GM12878 (cell line): ENCODE measurements at regions not wholly inside any gene's neighbourhood (a gene's known extent, or its start where the extent isn't known, plus 50 kb on each side); places are given as distances from the start of the nearest gene placed in this dataset.

Experiments used
- ATAC-seq: fragments of 200-7000 bp; cut with Tn5 transposase; 3 replicates; pipeline ENCODE4 v1.9.1; 2020; ENCODE audit warnings: mild to moderate bottlenecking, moderate library complexity
- BruUV-seq: library from RNA; stranded (reverse); fragments of 400-500 nt; replicated peaks from 2 replicates; lab custom pipeline; 2021; lab: Mats Ljungman, UMichigan
- CTCF ChIA-PET: fragments of 300-600 bp; sonication (Branson Sonifier 250); formaldehyde crosslinking; extraction: SDS; loops from one replicate; lab custom pipeline; 2021; ENCODE audit warnings: inconsistent platforms; lab: Yijun Ruan, JAX
- POLR2A ChIA-PET: fragments of 350-600 bp; formaldehyde crosslinking; extraction: SDS; loops from one replicate; lab custom pipeline; 2021; ENCODE audit warnings: inconsistent platforms; lab: Charles Lee
- RAD21 ChIA-PET: fragments of 300-600 bp; sonication (Branson Sonifier 250); formaldehyde crosslinking; loops from one replicate; lab custom pipeline; 2023; ENCODE audit warnings: antibody characterized with exemption; ENCODE audit not compliant: unreplicated experiment; lab: Charles Lee
- SMC1A ChIA-PET: fragments of 300-600 bp; sonication (Branson Sonifier 250); formaldehyde crosslinking; loops from one replicate; lab custom pipeline; 2023; ENCODE audit not compliant: unreplicated experiment, uncharacterized antibody; lab: Charles Lee
- DNase-seq: peaks from one replicate; pipeline ENCODE4 v3.0.0-alpha.2; 2011; ENCODE audit warnings: low read depth, low spot score
- FAIRE-seq: peaks from 3 replicates; lab custom pipeline; 2011; peaks lifted over from hg19 to GRCh38; lab: Jason Lieb, UNC
- H2AFZ ChIP-seq: 2 replicates; pipeline ENCODE4 v1.6.0; 2011; ENCODE audit warnings: low read depth, low read length, control low read depth; ENCODE audit not compliant: control insufficient read depth
- H3K27ac ChIP-seq: 2 replicates; pipeline ENCODE4 v1.5.1; 2011; ENCODE audit warnings: control low read depth; ENCODE audit not compliant: control insufficient read depth, insufficient read depth
- H3K27me3 ChIP-seq, 2 experiments: replicated peaks in 1 of 2; 2 replicates each; pipeline versions ENCODE4 v1.6.0 to v1.6.1; 2011; ENCODE audit warnings: low read length in 1 of 2; ENCODE audit not compliant: control insufficient read depth in 2 of 2, insufficient read depth in 2 of 2
- H3K36me3 ChIP-seq, 2 experiments: 2 replicates each; pipeline ENCODE4 v1.5.1; 2011; ENCODE audit warnings: low read length in 1 of 2; ENCODE audit not compliant: control insufficient read depth in 2 of 2, insufficient read depth in 2 of 2
- H3K4me1 ChIP-seq: 2 replicates; pipeline ENCODE4 v1.6.1; 2011; ENCODE audit warnings: mild to moderate bottlenecking, low read length, moderate library complexity, mixed read lengths; ENCODE audit not compliant: control insufficient read depth, insufficient read depth
- H3K4me2 ChIP-seq: 2 replicates; pipeline ENCODE4 v1.6.0; 2011; ENCODE audit warnings: control low read depth; ENCODE audit not compliant: control insufficient read depth, insufficient read depth
- H3K4me3 ChIP-seq: fragments of 200-600 bp; sonication (generic); 2 replicates; pipeline ENCODE4 v1.5.1; 2016
- H3K79me2 ChIP-seq: 2 replicates; pipeline ENCODE4 v1.6.0; 2011; ENCODE audit warnings: low read length; ENCODE audit not compliant: control insufficient read depth, insufficient read depth
- H3K9ac ChIP-seq: 2 replicates; pipeline ENCODE4 v1.8.0; 2011; ENCODE audit warnings: low read length, control low read depth, mixed read lengths; ENCODE audit not compliant: control insufficient read depth, insufficient read depth
- H3K9me3 ChIP-seq: replicated peaks from 3 replicates; pipeline ENCODE4 v1.5.1; 2011; ENCODE audit warnings: mild to moderate bottlenecking, low read length; ENCODE audit not compliant: control insufficient read depth, insufficient read depth
- H4K20me1 ChIP-seq: 2 replicates; pipeline ENCODE4 v1.6.0; 2011; ENCODE audit not compliant: control insufficient read depth, insufficient read depth
- CBX3 ChIP-seq: fragments of 200-600 bp; sonication (generic); IDR thresholded peaks from 2 replicates; pipeline ENCODE4 v1.6.1; 2016; ENCODE audit warnings: low read depth, borderline replicate concordance
- E4F1 ChIP-seq: fragments of 450-650 bp; IDR thresholded peaks from 2 replicates; pipeline ENCODE4 v1.6.1; 2018; ENCODE audit warnings: borderline replicate concordance, mild to moderate bottlenecking; ENCODE audit not compliant: partially characterized antibody
- IRF4 ChIP-seq: IDR thresholded peaks from 2 replicates; pipeline ENCODE4 v1.6.1; 2011; ENCODE audit warnings: low read depth, low read length
- MEF2A ChIP-seq: IDR thresholded peaks from 2 replicates; pipeline ENCODE4 v1.6.1; 2011; ENCODE audit warnings: low read depth, mild to moderate bottlenecking, low read length, moderate library complexity; ENCODE audit not compliant: insufficient read depth
- MXI1 ChIP-seq: fragments of 150-350 bp; IDR thresholded peaks from 2 replicates; pipeline ENCODE4 v1.6.1; 2011; ENCODE audit warnings: low read depth, mild to moderate bottlenecking, inconsistent platforms, low read length, improper control_type of control experiment
- NBN ChIP-seq: fragments of 450-650 bp; IDR thresholded peaks from 2 replicates; pipeline ENCODE4 v1.6.1; 2016
- PAX8 ChIP-seq: fragments of 450-650 bp; IDR thresholded peaks from 2 replicates; pipeline ENCODE4 v1.6.1; 2017; ENCODE audit warnings: mild to moderate bottlenecking, moderate library complexity
- SIN3A ChIP-seq: IDR thresholded peaks from 2 replicates; pipeline ENCODE4 v1.6.1; 2012; ENCODE audit warnings: low read depth, low read length, improper control_type of control experiment
- TBL1XR1 ChIP-seq: IDR thresholded peaks from 2 replicates; pipeline ENCODE4 v1.6.1; 2012; ENCODE audit warnings: low read depth, low read length, improper control_type of control experiment
- WGBS: methylation state at CpG from one replicate; pipeline ENCODE4 v1.1.6; 2016; ENCODE audit warnings: low lambda C conversion rate; ENCODE audit not compliant: insufficient replicate concordance, insufficient coverage; ENCODE audit errors: missing lambda C conversion rate; 5-methylcytosine and 5-hydroxymethylcytosine counted together
- in situ Hi-C: fragments of 300-500 bp; cut with MboI; formaldehyde crosslinking; loops from 9 replicates; pipeline ENCODE4 v1.14.3; 2018; ENCODE audit warnings: mixed read lengths
- intact Hi-C: fragments of 100-400 bp; cut with micrococcal nuclease; formaldehyde crosslinking; loops from one replicate; pipeline ENCODE4 v1.14.2; 2022; ENCODE audit not compliant: unreplicated experiment

- no peak for TF ChIP-seq E4F1
- TF ChIP-seq IRF4 = no peak
These were observed 105.8 kb downstream of the GEMIN8 start (continued) for GRCh38 chrX:13923845-13924244.

- CTCF ChIA-PET = no interaction called here
- no peak for ATAC-seq
- no peak for DNase-seq
- H3K9me3 ChIP-seq = no peaks in the 10 kb centered on the region; the same call in 2 of the 3 replicates
- RAD21 ChIA-PET = interaction anchor here (1.3 kb wide), 1 partner anchor 108 kb away, joined by 4 read pairs; no protein-coding TSS in a partner anchor
- H2AFZ ChIP-seq = no peak overlapping the region
- TF ChIP-seq NBN = no peak
- TF ChIP-seq PAX8 = no peak
- no peak for TF ChIP-seq SIN3A
- no peak for TF ChIP-seq CBX3
- TF ChIP-seq TBL1XR1 = no peak
- TF ChIP-seq MEF2A = no peak
- TF ChIP-seq MXI1 = no peak
- TF ChIP-seq, all 136 proteins: peak for 0
- no peak for FAIRE-seq
- H3K9ac ChIP-seq = no peak overlapping the region
- no peaks in the 10 kb centered on the region for H3K79me2 ChIP-seq
- H4K20me1 ChIP-seq = no peaks in the 10 kb centered on the region
- H3K4me1 ChIP-seq = no peaks in the 10 kb centered on the region
- no peak overlapping the region for H3K4me3 ChIP-seq
- intact Hi-C loops = no loop called here
- no peak overlapping the region for H3K27ac ChIP-seq
- no peak overlapping the region for H3K4me2 ChIP-seq
- H3K27me3 ChIP-seq = no peaks in the 10 kb centered on the region; a peak in 2 of 4 replicates
- in situ Hi-C loops = no loop called here
- no peaks in the 10 kb centered on the region for H3K36me3 ChIP-seq
- WGBS = 64% methylated on average over 2 of the region's 2 CpGs
- BruUV-seq = no TSS peak
- POLR2A ChIA-PET = no interaction called here
- SMC1A ChIA-PET = no interaction called here
These were observed 106.4 kb upstream of the GPM6B start for GRCh38 chrX:13923289-13923688.
